HG02938 (cell line): ENCODE measurements at regions not wholly inside any gene's neighbourhood (a gene's known extent, or its start where the extent isn't known, plus 50 kb on each side); places are given as distances from the start of the nearest gene placed in this dataset.
"Not testable (repeated sequence)": the region's sequence is repeated elsewhere in the genome, so short reads cannot be mapped to it uniquely, and the experiment has no call there.

Source experiments
- ATAC-seq: cut with Tn5 transposase; IDR thresholded peaks from one replicate; pipeline ENCODE4 v1.9.1; 2021; ENCODE audit warnings: mild to moderate bottlenecking, moderate library complexity; ENCODE audit not compliant: unreplicated experiment

- ATAC-seq = no peak
Observed at GRCh38 chr11:41519696-41520095, 60.2 kb upstream of the LRRC4C start.

DNA sequence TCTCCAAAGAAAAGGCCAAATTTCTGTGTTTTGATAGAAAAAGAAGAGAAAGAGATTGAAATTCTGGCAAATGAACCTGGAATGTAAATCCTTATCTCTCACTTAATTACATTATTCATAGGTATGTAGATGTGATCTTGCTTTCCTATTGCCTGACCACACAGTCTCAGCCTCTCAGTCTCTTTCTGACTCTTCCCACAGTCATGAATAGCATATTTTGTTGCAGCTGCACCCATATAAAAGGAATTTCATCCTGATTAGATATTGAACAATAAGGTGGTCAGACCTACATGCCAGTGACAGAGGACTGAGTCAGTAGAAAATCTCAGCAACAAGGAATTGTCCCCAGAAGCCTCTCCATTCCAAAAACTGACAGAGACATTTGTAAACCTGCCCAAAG, 62.9 kb upstream of the LRRC4C start:
- no peak for ATAC-seq

GRCh38 chr11:41522899-41523672, 63.6 kb upstream of the LRRC4C start:
- no peak for ATAC-seq

- no peak for ATAC-seq
Observed at GRCh38 chr11:41527530-41527929, 68.1 kb upstream of the LRRC4C start.

- no peak for ATAC-seq
Observed at GRCh38 chr11:41532413-41532812, 73.0 kb upstream of the LRRC4C start.

GRCh38 chr11:41533761-41534160, 74.3 kb upstream of the LRRC4C start:
- no peak for ATAC-seq

GRCh38 chr11:41534391-41534790, 74.9 kb upstream of the LRRC4C start:
- no peak for ATAC-seq

GRCh38 chr11:41534861-41535260, 75.4 kb upstream of the LRRC4C start:
- no peak for ATAC-seq

GRCh38 chr11:41536021-41536568, 76.6 kb upstream of the LRRC4C start:
- ATAC-seq = no peak

- not testable (repeated sequence) for ATAC-seq
Observed at GRCh38 chr11:41544902-41545301, 85.5 kb upstream of the LRRC4C start.

DNA sequence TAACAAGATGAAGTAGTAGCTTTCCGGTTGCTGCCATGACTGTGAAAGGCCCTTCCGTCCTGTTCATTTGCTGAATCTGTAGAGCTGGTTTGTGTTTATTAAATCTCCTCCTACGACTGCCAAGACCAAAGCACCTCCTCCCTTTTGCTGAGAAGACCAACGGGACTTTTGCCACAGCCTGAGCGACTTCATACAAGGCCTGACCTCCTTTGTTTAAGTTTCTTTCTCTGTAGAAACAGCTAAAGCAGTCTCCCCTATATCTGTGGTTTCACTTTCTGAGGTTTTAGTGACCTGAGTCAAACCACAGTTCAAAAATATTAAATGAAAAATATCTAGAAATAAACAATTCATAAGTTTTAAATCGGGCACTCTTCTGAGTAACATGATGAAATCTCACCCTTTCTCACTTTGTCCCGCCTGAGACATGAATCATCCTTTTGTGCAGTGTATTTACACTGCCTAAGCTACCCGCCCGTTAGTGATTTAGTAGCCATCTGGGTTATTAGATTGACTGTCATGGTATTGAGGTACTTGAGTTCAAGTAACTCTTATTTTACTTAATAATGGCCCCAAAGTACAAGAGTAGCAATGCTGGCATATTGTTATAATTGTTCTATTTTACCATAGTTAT, 119.1 kb upstream of the LRRC4C start:
- no peak for ATAC-seq

DNA sequence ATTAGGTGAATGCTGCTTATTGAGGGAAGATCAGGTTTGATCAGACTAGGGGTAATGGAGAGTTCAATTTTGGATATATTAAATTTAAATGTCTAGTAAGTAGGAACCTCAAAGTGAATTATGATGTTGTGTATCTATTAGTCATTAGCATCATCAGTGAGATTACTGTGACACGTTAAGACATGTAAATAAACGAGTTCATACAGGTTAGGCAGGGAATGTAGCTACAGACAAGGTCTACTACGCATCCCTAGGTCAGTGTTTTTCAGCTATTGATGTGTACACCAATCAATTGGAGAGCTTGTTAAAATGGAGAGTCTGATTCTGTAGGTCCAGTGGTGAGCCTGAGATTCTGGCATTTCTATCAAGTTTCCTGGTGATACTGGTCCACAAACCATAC, 120.1 kb upstream of the LRRC4C start:
- no peak for ATAC-seq

- ATAC-seq = no peak
Observed at GRCh38 chr11:41609511-41609910, 150.1 kb upstream of the LRRC4C start.

DNA sequence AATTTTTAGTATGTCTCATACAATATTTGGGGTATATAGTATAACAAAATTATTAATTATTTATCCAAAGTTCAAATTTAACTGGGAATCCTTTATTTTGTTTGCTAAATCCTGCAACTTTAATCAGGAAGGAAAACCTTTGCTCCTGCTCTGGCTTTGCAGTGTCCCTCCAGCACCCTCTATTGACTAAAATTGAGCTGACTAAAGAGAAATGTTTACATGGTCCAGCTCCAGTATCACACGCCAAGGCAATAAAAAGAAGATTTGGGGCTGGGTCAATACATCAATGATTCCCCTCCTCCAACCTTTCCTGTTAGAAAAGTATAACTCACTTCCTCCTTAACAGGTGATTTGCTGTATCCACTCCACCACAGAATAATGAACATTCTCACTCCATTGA, 153.0 kb upstream of the LRRC4C start:
- no peak for ATAC-seq

DNA sequence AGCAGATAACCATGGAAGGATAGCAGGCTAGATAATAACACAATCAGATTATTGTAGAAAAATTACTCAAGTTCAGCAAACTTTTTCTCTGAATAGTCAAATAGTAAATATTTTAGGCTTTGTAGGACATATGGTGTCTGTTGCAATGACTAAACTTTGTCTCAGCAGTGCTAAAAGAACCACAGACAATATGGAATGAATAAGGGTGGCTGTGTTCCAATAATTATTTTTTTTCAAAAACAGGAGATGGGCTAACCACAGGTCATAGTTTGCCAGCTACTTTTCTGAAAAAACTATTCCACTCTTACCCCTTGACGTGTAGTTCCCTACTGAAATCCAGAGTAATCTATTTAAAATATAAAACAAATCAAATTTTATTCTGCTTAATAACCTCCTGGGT, 153.9 kb upstream of the LRRC4C start:
- no peak for ATAC-seq

DNA sequence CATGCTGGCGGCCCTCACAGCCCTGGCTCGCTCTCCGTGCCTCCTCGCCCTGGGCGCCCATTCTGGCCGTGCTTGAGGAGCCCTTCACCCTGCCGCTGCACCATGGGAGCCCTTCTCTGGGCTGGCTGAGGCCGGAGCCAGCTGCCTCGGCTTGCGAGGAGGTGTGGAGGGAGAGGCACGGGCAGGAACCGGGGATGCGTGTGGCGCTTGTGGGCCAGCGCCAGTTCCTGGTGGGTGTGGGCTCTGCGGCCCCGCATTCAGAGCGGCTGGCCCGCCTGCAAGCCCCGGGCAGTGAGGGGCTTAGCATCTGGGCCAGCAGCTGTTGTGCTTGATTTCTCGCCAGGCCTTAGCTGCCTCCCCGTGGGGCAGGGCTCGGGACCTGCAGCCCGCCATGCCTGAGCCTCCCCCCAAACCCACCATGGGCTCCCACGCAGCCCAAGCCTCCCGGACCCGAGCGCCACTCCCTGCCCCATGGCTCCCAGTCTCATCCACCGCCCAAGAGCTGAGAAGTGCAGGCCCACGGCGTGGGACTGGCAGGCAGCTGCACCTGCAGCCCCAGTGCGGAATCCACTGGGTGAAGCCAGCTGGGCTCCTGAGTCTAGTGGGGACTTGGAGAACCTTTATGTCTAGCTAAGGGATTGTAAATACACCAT, 163.4 kb upstream of the LRRC4C start:
- no peak for ATAC-seq

DNA sequence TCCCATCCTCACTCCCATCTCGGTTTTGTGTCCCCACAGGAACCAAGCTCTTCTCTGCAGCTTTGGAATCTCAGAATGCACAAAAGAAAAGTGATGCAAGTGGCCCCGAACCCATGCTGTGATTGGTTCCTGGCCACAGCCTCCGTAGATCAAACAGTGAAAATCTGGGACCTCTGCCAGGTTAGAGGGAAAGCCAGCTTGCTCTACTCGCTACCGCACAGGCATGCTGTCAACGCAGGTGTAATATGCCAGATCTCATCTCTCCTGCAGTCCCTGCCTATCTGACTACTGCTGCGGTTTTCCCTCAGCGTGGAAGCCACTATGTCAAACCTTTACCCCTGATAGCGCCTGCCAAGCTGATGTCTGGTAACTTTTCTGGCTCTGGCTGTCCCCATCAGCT, 200.5 kb upstream of the LRRC4C start:
- ATAC-seq = no peak

- ATAC-seq = no peak
Observed at GRCh38 chr11:41660585-41660984, 201.1 kb upstream of the LRRC4C start.

DNA sequence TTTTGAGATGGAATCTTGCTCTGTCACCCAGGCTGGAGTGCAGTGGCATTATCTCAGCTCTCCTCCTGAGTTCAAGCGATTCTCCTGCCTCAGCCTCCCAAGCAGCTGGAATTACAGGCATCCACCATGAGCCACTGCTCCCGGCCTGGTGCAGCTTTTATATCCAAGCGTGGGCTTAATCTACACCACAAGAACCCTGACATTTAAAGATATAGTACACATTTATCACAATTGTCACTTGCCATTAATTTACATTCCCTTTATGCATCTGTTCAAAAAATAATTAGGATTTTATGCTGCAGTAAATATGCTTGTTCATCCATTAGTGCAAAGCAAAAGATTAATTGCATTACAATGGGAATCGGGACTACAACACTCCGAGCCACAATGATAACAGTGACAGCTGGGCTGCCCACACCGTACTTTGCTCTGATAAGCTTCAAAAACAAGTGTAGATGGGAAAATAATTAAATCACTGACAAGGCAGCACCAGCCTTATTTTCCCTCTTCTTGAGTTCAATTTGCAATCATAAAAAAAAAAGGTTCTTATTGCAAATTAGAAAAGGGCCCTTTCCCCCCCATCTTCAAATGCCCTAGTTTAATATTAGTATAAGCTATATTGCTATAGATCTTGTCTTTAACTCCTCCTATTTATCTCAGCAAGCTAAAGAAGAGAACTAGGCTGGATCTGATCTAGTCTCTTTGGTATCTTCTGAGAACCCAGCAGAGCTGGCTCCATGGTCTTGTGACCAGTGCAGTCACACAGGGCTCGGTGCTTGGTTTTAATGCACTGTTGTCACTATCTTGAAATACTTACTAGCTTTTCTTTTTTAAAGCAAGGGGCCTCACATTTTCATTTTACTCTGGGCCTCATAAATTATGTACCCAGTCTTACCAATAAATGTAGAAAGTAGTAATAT, 206.2 kb upstream of the LRRC4C start:
- no peak for ATAC-seq

- no peak for ATAC-seq
Observed at GRCh38 chr11:41666951-41667653, 207.7 kb upstream of the LRRC4C start.
